Stimulated activated naive CD8-positive, alpha-beta T cell treated with anti-CD3 and anti-CD28 coated beads, Interleukin-15, amount 100 ng/mL, for 72 hours (primary cell): ENCODE measurements at regions not wholly inside any gene's neighbourhood (a gene's known extent, or its start where the extent isn't known, plus 50 kb on each side); places are given as distances from the start of the nearest gene placed in this dataset.

Source experiments
- ATAC-seq: fragments of 150-1000 bp; cut with Tn5 transposase; 2 replicates; pipeline ENCODE4 v1.10.0; 2021; ENCODE audit warnings: mild to moderate bottlenecking, moderate library complexity
- DNase-seq, 2 donors: peaks; one replicate each; pipeline ENCODE4 v3.0.0; 2021 to 2022
- H3K27ac Mint-ChIP-seq, 2 donors: one replicate each; pipeline ENCODE4 v1.8.0; 2022; ENCODE audit warnings: mild to moderate bottlenecking in 2 of 2, mixed read lengths in 2 of 2, moderate library complexity in 2 of 2
- H3K27me3 Mint-ChIP-seq: one replicate; pipeline ENCODE4 v1.8.0; 2022; ENCODE audit warnings: mixed read lengths
- H3K4me1 Mint-ChIP-seq: one replicate; pipeline ENCODE4 v1.8.0; 2022; ENCODE audit warnings: mild to moderate bottlenecking, mixed read lengths
- H3K4me3 Mint-ChIP-seq, 2 donors: one replicate each; pipeline ENCODE4 v1.8.0; 2022; ENCODE audit warnings: mild to moderate bottlenecking in 2 of 2, mixed read lengths in 2 of 2, moderate library complexity in 1 of 2
- H3K9me3 Mint-ChIP-seq, 2 donors: one replicate each; pipeline ENCODE4 v1.8.0; 2022; ENCODE audit warnings: mixed read lengths in 2 of 2

DNA sequence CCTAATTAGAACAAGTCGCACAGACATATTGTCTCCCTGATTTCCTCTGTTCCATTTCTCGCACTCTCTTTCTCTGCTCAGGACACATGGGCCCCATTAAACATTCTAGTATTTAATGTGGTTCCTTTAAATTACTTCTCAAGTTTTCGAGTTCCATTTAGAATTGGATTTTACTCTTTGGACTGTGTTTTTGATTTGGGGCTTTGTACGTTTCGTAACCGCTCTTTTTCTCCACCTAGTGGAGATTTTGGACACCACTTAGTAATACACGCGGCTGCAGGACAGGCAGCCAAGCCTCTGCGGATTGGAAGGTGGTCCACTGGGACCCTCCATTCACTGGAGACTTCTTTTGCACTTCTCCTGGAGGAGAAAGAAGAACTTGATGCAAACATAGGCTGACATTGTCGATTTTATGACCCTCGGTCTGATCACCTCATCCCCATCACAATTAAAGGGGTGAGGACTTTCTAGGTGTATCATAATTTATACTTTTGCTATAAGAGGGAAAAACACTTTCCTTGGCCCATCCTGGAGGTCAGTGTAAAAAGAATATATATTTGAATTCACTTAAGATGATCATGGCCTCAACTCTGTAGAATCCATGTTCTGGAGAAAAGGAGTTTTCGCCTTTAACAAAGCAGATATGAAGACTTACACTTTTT lies 85.7 kb downstream of the NOG start:
- Mint-ChIP-seq H3K9me3 (no peaks in the 10 kb centered on the region), H3K4me3 (peak overlapping the region; percentile 67 to 69), H3K27me3 (peaks cover 20% of the 10 kb centered on the region), H3K27ac (no peak overlapping the region), H3K4me1 (peaks cover 33% of the 10 kb centered on the region)
- DNase-seq (no peak), ATAC-seq (no peak)

DNA sequence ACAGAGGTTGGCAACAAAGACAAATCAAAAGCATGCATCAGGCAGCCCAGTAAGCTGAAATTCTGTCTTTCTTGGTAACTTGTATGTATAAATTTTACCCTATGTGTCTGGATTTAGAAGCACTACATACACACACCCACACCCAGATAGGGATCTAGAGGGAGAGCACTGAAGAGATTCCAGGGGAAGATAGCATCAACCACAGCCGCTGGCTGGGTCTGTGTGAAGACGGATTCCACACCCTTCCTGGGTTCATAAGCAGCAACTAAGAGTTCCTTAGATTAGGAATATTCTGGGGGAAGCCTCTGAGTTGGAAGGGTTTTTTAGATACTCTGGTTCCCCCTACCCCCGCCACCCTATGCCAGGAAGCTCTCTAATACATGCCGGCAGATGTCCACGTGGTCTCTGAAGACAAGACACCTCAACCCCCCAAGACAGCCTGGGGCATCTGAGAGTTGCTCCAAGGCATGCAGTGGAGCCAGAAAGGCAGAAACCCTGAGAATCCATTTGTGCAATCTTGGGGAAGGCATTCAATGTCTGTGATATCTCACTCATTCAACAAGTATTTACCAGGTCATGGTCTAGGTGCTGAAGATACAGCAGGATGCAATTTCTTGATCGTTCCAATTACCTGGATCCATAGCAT lies 86.4 kb downstream of the NOG start:
- Mint-ChIP-seq H3K4me1 (peaks cover 33% of the 10 kb centered on the region), H3K4me3 (no peak overlapping the region), H3K9me3 (no peaks in the 10 kb centered on the region), H3K27me3 (peaks cover 25% of the 10 kb centered on the region), H3K27ac (no peak overlapping the region)
- ATAC-seq: no peak
- no peak for DNase-seq

DNA sequence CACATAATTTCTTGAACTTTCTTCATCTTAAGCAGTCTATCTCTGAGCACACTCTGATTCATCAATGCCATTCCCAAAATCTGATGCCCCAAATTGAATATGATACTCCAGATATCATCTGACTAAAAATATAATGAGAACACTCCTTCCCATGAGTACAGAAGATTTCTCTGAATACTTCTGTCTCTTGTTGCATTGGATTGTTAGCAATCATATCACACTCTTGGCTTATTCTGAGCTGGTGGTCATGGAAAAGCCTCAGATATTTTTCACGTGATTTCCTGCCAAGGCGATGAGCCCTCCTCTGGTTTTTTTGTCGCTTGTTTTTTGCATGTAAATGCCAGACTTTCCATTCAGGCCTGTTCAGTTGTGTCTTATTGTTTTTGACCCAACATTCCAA lies 87.2 kb downstream of the NOG start:
- Mint-ChIP-seq H3K9me3 (no peaks in the 10 kb centered on the region), H3K27ac (peak overlapping the region in 1 of 2 donors; percentile 47), H3K4me3 (no peak overlapping the region), H3K4me1 (peaks cover 29% of the 10 kb centered on the region), H3K27me3 (peaks cover 23% of the 10 kb centered on the region)
- no peak for DNase-seq
- ATAC-seq: no peak

DNA sequence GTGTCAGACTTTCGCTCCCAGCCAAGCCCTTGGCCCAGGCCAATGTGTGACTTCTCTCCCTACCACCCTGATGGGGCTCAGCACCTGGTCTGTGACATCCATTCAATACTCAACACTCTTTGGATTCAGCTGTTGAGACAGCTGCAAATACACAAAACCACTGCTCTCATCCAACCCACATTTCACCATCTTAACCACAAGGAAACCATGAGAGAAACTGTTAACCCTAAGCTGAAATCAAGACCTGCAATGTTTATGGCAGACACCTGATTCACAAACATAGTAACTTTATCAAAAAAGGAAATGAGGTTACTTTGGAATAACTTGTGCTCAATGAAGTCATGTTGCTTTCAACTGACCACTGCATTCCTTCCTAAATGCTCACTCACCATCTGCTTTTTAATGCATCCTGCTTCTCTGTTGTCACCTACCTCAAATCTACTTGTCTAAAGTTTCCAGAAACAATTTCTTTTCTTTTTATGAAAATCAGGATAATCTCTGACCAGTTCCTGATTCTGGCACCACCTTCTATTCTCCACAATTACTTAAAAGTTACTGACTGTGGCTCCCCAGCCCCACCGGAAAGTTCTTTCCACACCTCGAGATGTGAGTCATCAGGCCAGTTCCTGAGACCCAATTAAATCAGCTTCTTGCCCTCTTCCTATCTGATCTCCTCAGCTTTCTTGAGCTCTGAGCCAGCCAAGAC lies 88.2 kb downstream of the NOG start:
- ATAC-seq (peak; percentile 87), DNase-seq (peak; percentile 21 to 46)
- Mint-ChIP-seq H3K27ac (no peak overlapping the region), H3K27me3 (peaks cover 33% of the 10 kb centered on the region), H3K9me3 (no peaks in the 10 kb centered on the region), H3K4me3 (no peak overlapping the region), H3K4me1 (peaks cover 19% of the 10 kb centered on the region)

DNA sequence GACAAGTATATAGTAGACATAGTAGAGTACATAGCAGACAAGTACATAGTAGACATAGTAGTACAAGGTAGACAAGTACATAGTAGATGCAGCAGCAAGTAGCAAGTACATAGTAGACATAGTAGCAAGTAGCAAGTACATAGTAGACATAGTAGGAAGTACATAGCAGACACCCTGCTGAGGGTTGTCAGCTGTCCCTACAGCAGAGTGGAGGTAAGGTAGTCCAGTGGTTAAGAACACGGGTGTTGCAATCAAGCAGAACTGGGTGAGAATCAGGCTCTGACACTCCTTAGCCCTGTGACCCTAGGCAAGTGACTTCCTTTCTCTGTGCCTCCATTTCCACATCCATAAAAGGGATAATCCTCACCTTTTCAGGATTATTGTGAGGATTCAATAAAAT lies 94.7 kb downstream of the NOG start:
- ATAC-seq (no peak), DNase-seq (no peak)
- Mint-ChIP-seq H3K9me3 (peaks cover 0 to 9% of the 10 kb centered on the region in 2 donors), H3K4me3 (no peak overlapping the region), H3K27ac (no peak overlapping the region), H3K27me3 (peaks cover 49% of the 10 kb centered on the region), H3K4me1 (no peaks in the 10 kb centered on the region)

DNA sequence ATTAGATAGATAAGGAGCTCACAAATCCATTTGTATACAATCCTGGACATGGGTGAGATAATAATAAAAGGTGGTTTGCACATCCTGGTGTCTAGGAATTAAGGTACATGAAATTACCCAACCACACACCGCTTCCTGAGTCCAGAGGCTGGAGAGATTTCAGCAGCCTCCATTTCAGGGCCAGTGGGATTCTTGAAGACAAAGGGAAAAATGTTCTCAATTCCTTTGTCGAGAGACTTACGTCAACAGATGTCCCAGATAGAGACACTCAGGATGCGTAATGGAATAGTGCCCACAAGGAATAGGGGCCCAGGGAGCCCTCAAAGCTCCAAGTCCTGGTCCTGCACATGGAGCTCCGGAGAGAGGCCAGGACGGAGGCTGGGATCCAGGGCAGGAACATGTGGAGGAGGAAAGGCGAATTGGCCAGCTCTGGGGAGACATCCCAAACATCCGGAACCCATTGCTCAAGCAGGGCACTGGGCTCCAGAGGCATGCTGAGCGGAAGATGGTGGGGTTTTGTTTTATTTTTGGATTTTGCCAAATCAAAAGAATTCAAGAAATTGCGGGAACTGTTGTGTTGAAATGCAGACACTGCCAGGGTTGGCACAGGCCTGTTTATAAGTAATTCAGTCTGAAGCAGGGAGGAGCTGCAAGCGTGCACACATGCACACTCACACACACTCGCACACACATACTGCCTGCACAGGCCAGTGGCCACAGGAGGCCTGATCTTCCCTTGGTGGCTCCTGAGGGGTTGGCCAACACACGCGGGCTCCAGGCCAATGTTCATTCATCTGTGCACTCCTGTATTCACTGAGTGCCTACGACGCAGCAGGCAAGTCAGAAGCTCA lies 97.2 kb downstream of the NOG start:
- DNase-seq (no peak), ATAC-seq (no peak)
- Mint-ChIP-seq H3K4me3 (no peak overlapping the region), H3K4me1 (no peaks in the 10 kb centered on the region), H3K9me3 (peaks cover 0 to 9% of the 10 kb centered on the region in 2 donors), H3K27ac (no peak overlapping the region), H3K27me3 (peaks cover 29% of the 10 kb centered on the region)

DNA sequence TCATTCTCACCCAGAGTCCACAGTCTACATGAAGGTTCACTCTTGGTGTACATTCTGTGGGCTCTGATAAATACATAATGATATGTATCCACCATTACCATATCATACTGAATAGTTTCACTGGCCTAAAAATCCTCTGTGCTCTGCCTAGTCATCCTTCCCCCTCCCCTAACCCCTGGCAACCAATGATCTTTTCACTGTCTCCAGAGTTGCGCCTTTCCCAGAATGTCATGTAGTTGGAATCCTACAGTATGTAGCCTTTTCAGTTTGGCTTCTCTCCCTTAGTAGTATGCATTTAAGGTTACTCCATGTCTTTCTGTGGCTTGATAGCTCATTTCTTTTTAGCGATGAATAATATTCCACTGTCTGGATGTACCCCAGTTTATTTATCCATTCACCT lies 101.3 kb downstream of the NOG start:
- DNase-seq: no peak
- peaks cover 16% of the 10 kb centered on the region for H3K27me3 Mint-ChIP-seq
- H3K27ac Mint-ChIP-seq: no peak overlapping the region
- ATAC-seq: no peak
- peaks cover 0 to 9% of the 10 kb centered on the region in 2 donors for H3K9me3 Mint-ChIP-seq
- no peaks in the 10 kb centered on the region for H3K4me1 Mint-ChIP-seq
- no peak overlapping the region for H3K4me3 Mint-ChIP-seq

DNA sequence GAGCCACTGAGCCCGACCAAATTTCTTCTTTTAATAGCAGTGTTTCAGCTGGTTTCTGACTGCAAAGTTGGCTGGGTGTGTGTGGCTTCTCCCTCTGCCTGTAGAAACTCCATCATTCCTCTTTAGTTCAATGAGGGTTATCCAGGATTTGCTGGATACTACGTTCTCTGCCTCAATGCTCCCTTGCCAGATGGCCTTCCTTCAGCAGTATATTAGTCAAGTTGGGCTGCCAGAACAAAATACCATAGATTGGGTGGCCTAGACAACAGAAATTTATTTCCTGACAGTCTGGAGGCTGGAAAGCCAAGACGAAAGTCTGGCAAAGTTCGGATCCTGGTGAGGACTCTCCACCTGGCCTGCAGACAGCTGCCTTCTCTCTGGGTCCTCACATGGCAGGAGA lies 103.7 kb downstream of the NOG start:
- peaks cover 6% of the 10 kb centered on the region for H3K27me3 Mint-ChIP-seq
- H3K27ac Mint-ChIP-seq: no peak overlapping the region
- no peaks in the 10 kb centered on the region for H3K9me3 Mint-ChIP-seq
- DNase-seq (no peak), ATAC-seq (no peak)
- no peaks in the 10 kb centered on the region for H3K4me1 Mint-ChIP-seq
- no peak overlapping the region for H3K4me3 Mint-ChIP-seq

DNA sequence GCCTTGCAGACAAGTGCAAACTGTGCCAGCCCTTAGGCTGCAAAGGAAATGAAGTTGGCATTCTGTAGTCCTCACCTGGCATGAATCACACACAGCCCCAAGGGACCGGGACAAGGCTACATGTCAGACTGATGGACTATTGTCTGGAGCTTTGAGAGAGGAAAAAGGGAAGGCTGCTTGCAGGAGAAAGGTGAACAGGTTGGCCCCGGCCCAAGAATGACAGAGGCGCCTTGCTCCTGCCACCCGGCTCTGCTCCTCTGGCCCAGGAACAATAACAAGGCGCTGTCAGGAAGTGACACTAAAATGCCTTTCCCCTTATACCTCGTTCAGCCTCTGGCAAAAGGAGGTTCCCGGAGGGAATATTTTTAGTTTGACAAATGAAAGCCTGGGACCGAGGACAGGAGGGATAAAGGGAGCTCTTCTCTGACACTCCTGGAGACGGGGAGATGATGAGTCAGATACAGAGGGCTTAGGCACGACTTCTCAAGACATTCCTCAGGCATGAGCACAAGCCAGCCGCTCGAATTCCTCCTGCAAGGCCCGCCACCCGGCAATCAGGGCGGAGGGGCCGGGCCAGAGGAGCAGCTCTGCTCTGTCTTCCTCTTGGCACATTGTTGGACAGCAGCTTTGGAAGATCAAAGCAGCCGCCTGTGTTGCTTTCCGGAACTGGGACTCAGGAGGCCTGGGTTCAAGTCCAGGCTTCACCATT lies 105.8 kb downstream of the NOG start:
- Mint-ChIP-seq H3K27ac (no peak overlapping the region), H3K9me3 (no peaks in the 10 kb centered on the region), H3K27me3 (peaks cover 16% of the 10 kb centered on the region), H3K4me1 (no peaks in the 10 kb centered on the region), H3K4me3 (no peak overlapping the region)
- ATAC-seq (no peak), DNase-seq (no peak)

DNA sequence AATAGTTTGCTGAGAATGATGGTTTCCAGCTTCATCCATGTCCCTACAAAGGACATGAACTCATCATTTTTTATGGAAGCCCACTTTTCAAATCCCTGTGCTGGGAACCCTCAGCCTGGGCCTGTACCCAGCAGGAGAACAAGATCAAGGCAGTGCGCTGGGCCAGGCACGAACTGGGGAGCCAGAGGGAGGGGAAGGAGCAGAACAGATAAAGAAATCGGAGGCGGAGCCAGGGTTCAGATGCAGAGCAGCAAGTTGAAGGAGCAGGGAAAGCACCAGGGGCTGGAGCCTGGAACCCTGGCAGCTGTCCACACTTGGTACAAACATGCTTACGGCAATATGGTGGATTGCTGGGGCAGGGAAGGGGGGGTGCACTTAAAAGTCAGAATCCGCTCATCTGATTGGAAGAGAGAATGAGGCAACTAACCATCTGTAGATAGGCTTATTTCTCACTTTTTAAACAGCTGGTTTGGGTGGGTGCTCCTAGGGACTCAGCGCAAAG lies 107.5 kb downstream of the NOG start:
- ATAC-seq: no peak
- peaks cover 16% of the 10 kb centered on the region for H3K27me3 Mint-ChIP-seq
- no peak overlapping the region for H3K4me3 Mint-ChIP-seq
- no peak for DNase-seq
- H3K9me3 Mint-ChIP-seq: no peaks in the 10 kb centered on the region
- H3K27ac Mint-ChIP-seq: no peak overlapping the region
- no peaks in the 10 kb centered on the region for H3K4me1 Mint-ChIP-seq

DNA sequence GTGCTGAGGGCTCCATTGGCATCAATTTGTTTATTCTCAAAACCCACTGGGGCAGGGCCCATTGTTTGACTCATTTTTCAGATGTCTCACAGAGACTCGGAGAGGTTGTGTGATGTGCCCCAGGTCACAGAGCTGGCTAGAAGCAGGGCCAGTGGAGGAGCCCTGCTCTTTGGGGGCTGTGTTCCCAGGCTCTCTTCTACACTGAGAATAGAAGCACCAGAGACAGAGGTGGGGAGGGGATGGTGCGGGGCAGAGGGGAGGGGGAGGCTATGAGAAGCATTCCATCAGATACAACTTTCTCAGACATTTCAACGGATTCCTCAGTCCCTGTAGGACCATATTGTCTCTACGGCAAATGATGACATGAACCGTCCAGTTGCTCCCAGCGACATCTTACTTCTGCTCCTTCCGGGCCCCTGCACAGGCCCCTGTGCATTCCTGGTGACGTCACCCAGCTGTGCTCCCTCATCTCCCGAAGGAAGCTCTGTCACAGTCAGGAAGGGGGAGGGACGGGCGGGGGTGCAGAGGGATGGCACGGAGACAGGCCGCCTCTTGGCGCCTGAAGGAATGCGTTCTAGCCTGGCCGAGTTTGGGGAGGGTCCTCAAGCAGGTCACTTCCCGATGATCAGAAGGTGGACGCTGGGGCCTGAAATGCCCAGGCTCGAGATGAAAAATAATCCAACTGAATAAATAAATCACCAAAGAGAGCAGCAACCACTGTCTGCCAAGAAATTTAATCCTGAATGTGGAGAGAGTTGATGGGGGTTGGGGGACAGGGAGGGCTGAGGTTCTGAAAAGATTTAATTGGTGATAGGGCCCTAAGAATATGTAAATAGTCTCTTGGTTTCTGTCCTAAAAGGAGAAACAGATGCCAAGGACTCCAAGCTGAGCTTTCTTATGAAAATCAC lies 114.1 kb downstream of the NOG start:
- Mint-ChIP-seq H3K4me1 (no peaks in the 10 kb centered on the region), H3K4me3 (no peak overlapping the region), H3K9me3 (peaks cover 0 to 8% of the 10 kb centered on the region in 2 donors), H3K27me3 (peaks cover 9% of the 10 kb centered on the region), H3K27ac (no peak overlapping the region)
- no peak for DNase-seq
- no peak for ATAC-seq

DNA sequence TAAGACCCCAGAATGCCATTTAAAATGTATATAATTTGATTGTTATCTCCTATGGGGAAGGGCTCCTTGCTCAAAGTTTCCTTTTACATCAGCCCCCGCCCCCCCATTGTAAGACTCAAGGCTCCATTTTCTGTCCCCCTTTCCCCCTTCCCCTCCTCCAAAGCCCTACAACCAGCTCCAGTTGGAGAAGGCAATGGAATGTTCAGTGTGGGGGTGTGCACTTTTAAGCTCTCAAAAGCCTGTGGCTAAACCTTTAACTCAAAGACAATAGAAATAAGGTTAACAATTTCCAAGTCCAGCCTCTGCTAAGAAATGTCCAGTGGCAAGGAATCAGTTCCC lies 114.7 kb downstream of the NOG start:
- DNase-seq: no peak
- H3K9me3 Mint-ChIP-seq: peaks cover 0 to 8% of the 10 kb centered on the region in 2 donors
- peaks cover 3% of the 10 kb centered on the region for H3K27me3 Mint-ChIP-seq
- H3K4me1 Mint-ChIP-seq: no peaks in the 10 kb centered on the region
- no peak overlapping the region for H3K4me3 Mint-ChIP-seq
- no peak overlapping the region for H3K27ac Mint-ChIP-seq
- no peak for ATAC-seq

DNA sequence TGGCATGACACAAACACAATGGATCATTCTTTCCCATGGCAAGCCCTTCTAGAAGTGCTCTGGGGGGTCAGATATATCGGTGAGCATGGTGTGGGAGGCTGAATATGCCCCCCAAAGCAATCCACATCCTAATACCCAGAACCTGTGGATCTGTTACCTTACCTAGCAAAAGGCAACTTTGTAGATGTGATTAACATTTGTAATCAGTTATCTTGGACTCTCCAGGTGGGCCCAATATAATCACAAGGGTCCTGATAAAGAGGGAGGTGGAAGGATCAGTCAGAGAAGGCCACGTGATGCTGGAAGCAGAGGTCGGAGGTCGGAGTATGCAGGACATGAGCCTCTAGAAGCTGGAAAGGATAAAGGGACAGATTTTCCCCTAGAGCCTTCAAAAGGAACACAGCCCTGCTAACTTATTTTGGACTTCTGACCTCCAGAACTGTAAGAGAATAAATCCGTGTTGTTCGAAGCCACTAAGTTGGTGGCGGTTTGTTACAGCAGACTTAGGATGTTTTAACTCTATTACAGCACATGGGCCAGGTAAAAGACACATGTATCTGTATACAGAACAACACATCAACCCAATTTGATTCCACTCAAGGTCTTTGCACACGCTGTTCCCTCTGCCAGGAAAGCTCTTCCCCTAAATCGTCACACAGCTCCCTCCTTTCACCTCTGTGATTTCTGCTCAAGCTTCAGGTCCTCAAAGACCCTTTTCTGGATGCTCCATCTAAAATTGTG lies 115.3 kb downstream of the NOG start:
- ATAC-seq (no peak), DNase-seq (no peak)
- Mint-ChIP-seq H3K9me3 (peaks cover 0 to 8% of the 10 kb centered on the region in 2 donors), H3K4me1 (no peaks in the 10 kb centered on the region), H3K4me3 (no peak overlapping the region), H3K27me3 (no peaks in the 10 kb centered on the region), H3K27ac (peak overlapping the region in 1 of 2 donors; percentile 55)

DNA sequence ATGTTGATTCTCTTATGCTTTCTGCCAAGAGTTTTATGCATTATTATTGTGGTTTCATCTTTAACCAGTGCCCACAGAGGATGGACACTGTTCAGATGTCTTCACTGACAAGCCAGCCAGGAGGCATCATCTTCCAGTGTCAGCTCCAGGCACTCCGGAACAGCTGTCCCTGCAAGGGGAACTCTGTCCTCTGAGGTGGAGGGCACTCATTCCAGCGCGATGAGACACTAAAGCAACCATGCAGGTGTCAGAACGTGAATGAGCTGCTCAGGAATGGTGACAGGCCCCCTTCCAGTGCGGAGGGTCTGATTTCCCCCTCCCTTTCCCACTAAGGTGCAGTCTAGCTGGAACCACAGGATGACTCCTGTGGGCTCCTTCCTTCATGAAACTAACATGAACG lies 117.5 kb downstream of the NOG start:
- Mint-ChIP-seq H3K27ac (no peak overlapping the region), H3K4me3 (no peak overlapping the region), H3K9me3 (peaks cover 0 to 8% of the 10 kb centered on the region in 2 donors), H3K27me3 (no peaks in the 10 kb centered on the region), H3K4me1 (no peaks in the 10 kb centered on the region)
- DNase-seq (no peak), ATAC-seq (no peak)
